ENCODE measurements at regions not wholly inside any gene's neighbourhood (a gene's known extent, or its start where the extent isn't known, plus 50 kb on each side); places are given as distances from the start of the nearest gene placed in this dataset.

DNA sequence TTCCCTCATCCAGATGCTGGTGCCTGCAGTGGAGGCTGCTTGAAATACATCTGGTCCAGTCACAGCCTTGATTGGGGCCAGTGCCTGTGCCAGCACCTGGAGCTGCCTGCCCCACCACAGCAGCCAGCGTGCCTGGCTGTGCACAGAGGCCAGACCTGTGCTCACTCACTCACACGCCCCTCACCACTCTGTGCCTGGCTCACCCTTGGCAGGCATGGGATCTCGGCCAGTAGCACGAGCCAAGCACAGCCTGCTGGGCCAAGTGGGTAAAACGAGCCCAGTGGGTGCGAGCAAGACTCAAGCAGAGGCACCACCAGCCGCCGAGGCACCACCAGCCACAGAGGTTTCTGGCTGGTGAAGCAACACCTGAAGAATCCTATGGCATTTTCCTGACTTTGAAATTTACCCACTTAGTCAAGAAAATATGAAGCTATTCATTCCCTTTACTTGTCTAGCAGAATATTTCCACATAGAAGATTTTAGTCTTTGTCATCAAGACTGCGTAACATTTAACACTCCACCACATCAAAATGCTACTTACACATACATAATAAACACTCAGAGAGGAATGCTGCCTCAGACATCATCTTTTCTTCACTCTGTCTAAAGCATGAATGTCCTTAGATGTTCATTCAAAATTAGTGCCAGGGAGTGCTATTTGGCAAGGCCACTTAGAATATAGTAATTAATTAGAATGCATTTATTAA is 424.3 kb upstream of the FAT3 start:
- no peak for DNase-seq

- DNase-seq: no peak
These were observed 426.4 kb upstream of the FAT3 start for GRCh38 chr11:91798240-91798639.

DNA sequence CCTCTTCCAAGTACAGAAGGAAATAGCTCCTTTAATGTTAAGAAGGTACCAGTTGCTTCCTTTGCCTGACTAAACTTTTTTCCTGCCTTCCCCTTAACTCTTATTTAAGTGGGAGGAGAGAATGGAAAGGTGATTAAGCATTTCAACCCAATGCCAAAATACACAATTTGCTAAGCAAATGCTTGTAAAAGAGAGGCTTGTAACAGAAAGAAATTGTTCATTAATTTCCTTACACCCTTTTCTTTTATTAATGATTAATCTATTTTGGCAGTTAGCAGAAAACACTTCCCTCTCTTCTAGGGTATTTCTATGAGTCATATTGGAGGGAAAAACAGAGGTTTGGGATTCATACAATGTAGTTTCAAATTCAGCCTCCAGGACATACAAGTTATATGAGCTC is 427.6 kb upstream of the FAT3 start:
- no peak for DNase-seq

DNA sequence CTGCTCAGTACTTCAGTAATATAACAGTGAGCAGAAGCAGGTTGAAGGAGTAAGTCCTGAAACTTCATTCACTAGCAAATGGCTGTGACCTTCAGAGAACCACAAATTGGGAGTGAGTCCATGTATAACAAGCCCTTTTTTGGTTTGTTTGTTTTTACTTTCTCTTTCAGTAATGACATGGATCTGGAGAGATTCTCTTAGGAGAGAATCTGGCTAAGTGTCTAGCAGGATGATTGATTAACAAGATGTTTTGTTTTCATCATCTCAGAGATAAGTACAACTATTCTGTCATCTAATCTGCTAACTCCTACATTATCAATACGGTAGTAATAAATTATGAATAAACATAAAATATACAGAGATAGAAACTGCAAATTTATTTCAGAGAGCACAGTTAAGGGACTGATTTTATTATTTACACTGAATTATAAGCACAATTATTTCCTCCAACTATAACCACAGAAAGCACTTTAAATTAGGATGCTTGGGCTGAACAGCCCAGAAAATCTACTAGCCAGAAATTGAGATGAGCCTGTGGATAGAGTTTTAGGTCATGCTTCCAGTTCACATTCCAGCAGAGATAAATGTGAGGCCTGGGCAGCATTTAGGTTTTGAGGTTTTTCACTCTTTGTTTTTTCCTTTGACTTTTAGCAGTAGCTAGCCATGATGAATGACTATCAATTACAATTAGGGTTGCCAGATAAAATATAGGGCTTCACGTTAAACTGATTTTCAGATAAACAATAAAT is 429.3 kb upstream of the FAT3 start:
- no peak for DNase-seq

GRCh38 chr11:91794146-91794545 is 430.5 kb upstream of the FAT3 start:
- no peak for DNase-seq

DNA sequence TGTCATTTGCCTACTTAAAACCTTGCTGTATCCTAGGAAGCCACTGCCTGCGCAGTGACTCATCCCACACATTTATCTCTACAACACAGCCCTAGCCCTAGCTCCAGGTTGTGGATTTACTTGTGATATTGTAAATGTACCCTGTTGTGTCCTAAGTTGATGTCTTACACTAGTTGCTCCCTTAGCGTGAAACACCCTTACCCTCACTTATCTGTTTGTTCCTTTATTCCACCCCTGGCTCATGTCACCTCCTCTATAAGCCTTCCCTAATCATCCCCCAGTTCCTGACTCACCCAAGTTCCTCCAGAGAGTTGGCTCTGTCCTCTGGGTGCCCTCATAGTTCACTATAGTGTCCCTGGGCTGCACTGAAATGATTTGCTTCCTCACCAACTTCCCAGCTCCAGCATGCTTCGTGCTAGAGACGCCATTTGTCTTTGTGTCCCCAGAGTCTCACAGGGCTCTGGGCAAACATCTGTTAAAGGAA is 431.8 kb upstream of the FAT3 start:
- no peak for DNase-seq

GRCh38 chr11:91791171-91791468 is 433.5 kb upstream of the FAT3 start:
- no peak for DNase-seq

- DNase-seq: no peak
These were observed 434.1 kb upstream of the FAT3 start for GRCh38 chr11:91790346-91791170.

DNA sequence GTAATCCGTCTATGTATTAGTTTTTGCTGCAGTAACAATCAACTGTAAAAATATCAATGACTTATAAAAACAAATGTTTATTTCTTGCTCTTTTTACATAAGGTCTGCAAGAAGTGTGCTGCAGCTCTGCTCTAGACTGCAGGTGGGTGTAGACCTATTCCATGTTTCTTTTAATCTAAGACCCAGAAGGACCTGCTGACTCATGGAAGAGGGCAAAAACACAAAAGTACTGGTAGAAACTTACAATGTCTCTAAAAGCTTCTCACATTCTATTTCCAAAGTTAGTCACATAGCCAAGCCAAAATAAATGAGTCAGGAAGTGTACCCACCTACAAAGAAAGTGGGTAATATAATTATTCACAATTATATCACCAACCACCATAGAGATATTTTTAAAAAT is 435.9 kb upstream of the FAT3 start:
- DNase-seq: no peak

DNA sequence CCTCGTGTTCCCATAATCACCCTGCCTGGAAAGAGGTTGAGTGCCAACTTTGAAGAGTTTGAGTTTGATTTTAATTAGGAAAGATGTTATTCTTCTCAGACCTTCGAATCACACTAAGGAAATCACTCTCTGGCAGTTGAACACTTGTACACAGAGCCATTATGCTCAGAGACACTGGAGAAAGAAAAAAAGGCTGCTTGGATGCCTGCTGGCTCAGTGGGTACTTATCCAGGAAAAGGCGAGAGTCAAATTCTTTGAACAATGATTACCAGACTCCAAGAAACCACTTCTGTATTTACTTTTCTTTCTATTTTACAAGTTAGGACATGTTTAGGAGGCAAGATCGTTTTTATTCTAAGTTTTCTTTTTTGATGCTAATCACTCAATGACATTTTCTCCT is 438.5 kb upstream of the FAT3 start:
- no peak for DNase-seq

DNA sequence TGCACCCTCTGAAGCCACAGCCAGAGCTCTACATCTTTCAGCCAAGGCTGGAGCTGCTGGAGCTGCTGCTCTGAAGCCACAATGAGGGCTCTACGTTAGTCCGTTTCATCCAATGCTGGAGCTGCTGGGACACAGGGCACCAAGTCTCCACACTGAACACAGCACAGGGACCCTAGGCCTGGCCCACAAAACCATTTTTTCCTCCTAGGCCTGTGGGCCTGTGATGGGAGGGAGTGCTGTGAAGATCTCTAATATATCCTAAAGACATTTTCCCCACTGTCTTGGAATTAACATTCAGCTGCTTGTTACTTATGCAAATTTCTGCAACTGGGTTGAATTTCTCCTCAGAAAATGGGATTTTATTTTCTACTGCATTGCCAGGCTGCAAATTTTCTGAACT is 441.4 kb upstream of the FAT3 start:
- no peak for DNase-seq

DNA sequence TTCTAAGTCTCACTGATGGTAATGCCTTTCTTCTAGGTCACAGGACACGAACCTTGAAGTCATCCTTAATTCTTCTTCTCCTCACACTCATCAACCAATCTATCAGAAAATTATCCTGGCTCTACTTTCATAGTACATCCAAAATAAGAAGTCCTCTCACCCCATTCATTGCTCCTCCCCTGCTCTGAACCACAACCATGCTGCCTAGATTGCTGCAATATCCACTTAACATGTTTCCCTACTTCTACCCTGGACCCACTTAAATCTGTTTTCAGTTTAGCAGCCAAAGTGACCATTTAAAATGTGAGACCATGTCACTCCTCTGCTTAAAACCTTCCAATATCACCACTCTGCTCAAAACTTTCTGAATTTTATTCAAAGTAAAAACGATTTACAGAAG is 445.9 kb upstream of the FAT3 start:
- no peak for DNase-seq

DNA sequence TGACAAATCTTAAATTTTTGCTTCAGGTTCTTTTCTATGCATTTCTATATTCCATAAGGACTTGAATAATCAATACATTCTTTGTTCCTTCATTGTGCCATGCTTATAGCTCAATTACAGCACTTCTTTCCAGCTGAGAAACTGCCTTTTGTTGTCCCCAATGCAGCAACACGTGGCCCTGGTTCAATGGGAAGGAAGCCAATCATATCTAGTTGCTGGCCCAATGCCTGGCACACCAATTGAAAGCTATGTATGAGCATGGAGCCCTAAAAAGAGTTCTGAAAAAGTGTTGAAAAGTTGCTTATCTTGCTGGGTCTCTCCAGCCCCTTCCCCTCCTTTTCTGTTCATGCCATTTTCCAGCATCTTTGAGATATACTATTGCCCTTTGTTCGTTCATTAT is 448.0 kb upstream of the FAT3 start:
- DNase-seq: no peak

GRCh38 chr11:91773090-91773489 is 451.5 kb upstream of the FAT3 start:
- no peak for DNase-seq

- DNase-seq: no peak
These were observed 452.7 kb upstream of the FAT3 start for GRCh38 chr11:91771961-91772360.

DNA sequence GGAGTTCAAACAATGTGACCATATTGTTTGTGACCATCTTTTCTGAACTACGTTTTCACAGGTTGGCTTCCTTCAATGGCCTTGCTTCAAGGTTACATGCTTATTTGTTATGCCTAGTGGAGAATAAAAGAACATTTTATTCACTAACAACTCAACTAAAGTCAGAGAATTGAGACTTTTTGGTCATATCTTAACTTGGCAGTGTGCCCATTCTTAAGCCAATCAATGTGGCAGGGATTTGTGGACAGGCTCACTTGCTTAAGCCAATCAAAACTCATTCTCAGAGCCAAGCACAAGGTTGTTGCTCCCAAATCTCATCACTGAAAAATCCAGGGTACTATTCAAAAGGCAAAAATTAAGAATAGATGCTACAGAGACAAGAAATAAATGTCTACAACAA is 455.8 kb upstream of the FAT3 start:
- DNase-seq: no peak

DNA sequence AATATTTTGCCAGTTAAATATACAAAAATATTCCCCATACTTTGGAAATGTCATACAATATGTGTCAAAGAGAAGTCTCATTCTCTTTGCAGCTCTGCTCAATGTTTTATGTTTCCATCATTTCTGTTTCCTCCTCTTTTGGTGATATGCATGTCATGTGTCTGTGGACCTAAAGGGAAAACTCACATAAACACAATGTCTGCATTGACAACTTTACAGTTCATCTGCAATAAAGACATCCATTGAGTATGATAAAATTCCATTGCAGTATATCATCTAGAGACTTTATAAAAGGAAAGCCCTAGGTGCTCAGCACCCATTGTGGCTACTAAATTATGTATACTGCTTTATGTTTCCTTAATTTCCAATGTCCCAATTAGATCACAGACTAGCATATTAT is 461.3 kb upstream of the FAT3 start:
- DNase-seq: no peak

DNA sequence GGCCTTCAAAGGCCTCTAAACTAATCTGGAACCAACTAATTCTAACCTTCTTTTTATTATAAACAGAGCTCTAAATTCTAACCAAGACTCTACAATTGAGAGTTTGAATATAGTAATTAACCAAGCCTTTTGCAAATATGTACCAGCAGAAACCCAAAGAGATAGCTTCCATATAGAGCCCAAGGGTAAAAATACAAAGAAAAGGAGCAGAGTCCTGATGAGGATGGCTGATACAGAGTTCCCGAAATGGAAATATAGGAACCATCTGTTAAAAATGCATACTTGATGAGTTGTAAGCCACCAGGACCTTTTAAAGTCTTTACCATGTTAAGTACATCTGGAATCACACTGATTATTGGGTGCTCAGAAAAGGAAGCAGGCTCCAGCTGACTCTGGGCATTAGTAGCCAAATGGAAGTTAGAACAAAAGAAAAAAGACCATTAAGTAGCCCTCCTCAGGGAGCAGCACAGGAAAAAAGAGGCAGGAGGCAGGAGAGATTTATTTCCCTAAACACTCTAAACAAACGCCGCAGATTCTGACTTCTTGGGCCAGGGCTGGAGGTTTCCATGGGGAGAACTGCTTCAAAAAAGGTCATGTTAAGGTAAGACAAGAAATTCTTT is 463.1 kb upstream of the FAT3 start:
- DNase-seq: no peak

DNA sequence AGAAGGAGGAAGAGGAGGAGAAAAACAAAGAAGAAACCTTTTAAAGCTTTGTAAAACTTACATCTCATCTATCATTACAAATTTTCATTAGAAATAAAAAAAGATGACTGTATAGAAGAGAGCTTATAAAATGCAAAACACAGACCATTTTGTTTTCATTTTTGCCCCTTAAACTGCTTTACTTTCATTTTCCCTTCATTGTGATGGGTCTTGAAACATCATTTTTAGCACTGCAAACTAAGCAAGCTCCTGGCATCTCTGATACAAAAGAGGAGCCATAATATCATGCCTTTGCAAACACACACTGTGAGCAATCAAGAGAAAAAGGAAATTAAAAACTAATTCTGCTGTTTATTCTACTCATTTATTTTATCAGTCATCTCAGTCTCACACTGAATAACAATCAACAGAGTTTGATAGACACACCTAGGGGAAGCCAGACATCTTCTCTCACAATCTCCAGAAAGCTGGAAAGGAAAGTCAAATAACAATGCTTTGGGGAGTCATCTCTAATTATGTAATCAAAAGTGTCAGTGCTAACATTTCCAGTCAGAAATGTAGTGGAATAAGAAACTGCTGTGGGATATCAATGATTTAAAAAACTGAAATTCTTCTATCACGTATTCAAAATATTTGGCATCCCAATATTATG is 467.7 kb upstream of the FAT3 start:
- DNase-seq: no peak

DNA sequence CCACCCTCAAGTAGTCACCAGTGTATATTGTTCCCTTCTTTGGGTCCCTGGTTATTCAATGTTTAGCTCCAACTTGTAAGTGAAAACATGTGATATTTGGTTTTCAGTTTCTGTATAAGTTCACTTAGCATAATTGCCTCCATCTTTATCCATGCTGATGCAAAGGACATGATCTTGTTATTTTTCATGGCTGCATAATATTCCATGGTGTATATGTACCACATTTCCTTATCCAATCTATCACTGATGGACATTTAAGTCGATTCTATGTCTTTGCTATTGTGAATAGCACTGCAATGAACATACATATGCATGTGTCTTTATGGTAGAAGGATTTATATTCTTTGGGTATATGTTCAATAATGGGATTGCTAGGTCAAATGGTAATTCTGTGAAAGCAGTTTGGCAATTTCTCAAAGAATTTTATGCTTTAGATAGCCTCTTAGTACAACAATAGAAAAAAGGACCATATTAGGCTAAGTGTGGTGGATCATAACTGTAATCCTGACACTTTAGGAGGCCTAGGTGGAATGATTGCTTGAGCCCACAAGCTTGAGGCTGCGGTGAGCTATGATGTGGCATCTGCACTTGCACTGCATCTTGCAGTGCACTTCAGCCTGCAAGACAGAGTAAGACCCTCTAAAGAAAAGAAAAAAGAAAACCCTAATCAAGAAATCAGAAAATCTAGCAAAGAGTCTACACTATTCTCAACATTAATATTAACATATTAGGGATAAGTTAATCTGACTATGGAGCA is 468.5 kb upstream of the FAT3 start:
- no peak for DNase-seq

- no peak for DNase-seq
These were observed 469.1 kb upstream of the FAT3 start for GRCh38 chr11:91755526-91755925.

GRCh38 chr11:91749251-91749650 is 475.4 kb upstream of the FAT3 start:
- no peak for DNase-seq
